Colonic mucosa (tissue), 4 donors: ENCODE measurements at regions not wholly inside any gene's neighbourhood (a gene's known extent, or its start where the extent isn't known, plus 50 kb on each side); places are given as distances from the start of the nearest gene placed in this dataset.
"Not testable (repeated sequence)": the region's sequence is repeated elsewhere in the genome, so short reads cannot be mapped to it uniquely, and the experiment has no call there.

Experiments
- DNase-seq: peaks from one replicate; pipeline ENCODE4 v3.0.0-alpha.2; 2020
- H3K27ac ChIP-seq: fragments of 200-600 bp; one replicate; pipeline ENCODE4 v1.8.0; 2021
- H3K27me3 ChIP-seq: fragments of 200-600 bp; one replicate; pipeline ENCODE4 v1.8.0; 2021
- H3K36me3 ChIP-seq: fragments of 200-600 bp; one replicate; pipeline ENCODE4 v1.8.0; 2021
- H3K4me1 ChIP-seq: fragments of 200-600 bp; one replicate; pipeline ENCODE4 v1.8.0; 2021; ENCODE audit warnings: mild to moderate bottlenecking
- H3K4me3 ChIP-seq: fragments of 200-600 bp; one replicate; pipeline ENCODE4 v1.8.0; 2021
- H3K9ac ChIP-seq, 2 donors: one replicate each; pipeline ENCODE4 v1.7.0; 2013; ENCODE audit warnings: control low read depth in 2 of 2, low read depth in 2 of 2, low read length in 2 of 2
- H3K9me3 ChIP-seq: fragments of 200-600 bp; one replicate; pipeline ENCODE4 v1.8.0; 2021
- intact Hi-C: fragments of 100-400 bp; cut with DNase I; formaldehyde crosslinking; loops from one replicate; pipeline ENCODE4 v1.14.1; 2022
- donor health status: healthy.
- donor health status: DM: no; HTN: no; CAD: no.
- donor health status: DM: no; HTN: no; CAD: no.

DNA sequence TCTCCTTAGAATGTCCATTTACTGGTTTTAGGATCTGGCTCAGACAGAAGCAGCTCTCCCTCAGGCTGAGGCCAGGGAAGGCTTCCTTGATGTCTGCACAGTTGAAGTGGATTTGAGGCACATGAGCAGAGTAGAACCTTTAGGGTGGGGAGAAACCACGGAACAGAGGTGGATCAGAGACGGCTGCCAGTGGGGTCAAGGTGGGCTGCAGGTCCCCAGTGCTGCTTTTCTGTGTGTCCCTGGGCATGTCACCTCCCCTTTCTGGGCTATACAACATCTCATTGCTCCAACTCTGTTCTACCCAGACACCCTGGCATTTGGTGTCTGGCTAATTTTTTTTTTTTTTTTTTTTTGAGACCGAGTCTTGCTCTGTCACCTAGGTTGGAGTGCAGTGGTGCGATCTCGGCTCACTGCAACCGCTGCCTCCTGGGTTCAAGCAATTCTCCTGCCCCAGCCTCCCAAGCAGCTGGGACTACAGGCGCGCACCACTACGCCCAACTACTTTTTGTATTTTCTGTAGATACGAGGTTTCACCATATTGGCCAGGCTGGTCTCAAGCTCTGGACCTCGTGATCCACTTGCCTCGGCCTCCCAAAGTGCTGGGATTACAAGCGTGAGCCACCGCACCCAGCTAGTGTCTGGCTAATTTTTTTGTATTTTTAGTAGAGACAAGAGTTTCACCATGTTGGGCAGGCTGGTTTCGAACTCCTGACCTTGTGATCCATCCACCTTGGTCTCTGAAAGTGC, 73.3 kb upstream of the THOC3 start:
- H3K27me3 ChIP-seq, DNase-seq, H3K4me3 ChIP-seq, intact Hi-C loops, H3K4me1 ChIP-seq, H3K36me3 ChIP-seq, H3K9ac ChIP-seq, H3K9me3 ChIP-seq, H3K27ac ChIP-seq: not testable (repeated sequence)

DNA sequence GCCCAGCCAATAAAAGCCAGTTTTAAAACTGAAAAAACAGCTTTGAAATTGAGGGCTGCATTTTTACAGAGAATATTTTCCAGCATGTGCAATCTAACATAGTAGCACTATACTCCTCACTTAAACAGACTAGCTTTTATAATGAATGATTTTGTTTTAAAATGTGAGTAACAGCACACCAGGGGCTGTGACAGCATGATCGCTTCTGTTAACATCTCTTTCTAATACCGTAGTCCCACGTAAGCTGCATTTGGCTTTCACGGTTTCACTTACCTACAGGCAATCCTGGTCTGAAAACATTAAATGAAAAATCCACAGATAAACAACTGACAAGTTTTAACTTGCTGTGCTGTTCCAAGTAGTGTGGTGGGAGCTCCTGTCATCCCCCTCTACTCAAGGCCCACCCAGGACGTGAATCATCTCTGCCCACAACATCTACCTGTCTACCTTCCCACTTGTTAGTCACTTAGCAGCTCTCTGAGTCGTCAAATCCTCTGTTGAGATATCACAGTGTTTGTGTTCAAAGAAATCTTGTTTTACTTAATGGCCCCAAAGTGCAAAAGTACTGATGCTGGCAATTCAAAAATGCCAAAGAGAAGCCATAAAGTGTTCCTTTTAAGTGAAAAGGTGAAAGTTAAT, 74.0 kb upstream of the THOC3 start:
- H3K9ac ChIP-seq, H3K36me3 ChIP-seq, intact Hi-C loops, H3K27me3 ChIP-seq, DNase-seq, H3K4me1 ChIP-seq, H3K4me3 ChIP-seq, H3K9me3 ChIP-seq, H3K27ac ChIP-seq: not testable (repeated sequence)

DNA sequence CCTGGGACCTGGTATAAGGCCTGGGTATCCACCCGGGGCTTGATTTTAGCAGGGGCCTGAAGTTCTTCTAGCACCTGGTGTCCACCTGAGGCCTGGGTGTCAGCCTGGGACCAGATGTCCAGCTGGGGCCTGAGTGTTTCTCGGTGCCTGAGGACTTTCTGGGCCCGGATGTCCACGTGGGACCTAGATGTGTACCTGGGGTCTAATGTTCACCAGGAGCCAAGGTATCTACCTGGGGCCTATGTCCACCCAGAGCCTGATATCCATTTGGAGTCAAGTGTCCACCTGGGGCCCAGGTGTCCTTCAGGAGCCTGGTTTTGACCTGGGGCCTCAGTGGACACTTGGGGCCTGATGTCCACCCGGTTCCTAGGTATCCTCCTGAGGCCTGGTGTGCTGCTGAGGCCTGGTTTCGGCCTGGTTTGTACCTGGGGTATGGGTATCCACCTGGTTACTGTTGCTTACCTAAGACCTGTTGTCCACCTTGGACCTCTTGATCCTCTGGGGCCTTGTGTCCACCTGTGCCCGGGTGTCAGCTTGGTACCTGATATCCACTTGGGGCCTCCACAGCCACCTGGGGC, 75.2 kb upstream of the THOC3 start:
- H3K27me3 ChIP-seq, H3K9ac ChIP-seq, H3K36me3 ChIP-seq, intact Hi-C loops, DNase-seq, H3K9me3 ChIP-seq, H3K4me1 ChIP-seq, H3K27ac ChIP-seq, H3K4me3 ChIP-seq: not testable (repeated sequence)

DNA sequence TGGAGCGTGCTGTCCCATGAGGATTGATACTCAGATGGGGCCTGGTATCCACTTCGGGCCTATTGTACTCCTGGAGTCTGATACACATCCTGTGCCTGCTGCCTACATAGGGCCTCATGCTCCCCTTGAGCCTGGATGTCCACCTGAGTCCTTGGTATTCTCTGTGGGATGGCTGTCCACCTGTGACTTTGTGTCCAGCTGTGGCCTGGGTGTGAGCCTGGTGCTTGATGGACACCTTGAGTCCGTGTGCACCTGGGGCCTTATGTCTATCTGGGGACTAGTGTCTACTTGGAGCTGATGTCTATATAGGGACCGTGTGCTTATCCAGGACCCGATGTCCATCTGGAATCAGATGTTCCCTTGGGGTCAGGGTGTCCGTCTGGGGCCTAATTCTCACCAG, 75.9 kb upstream of the THOC3 start:
- H3K9ac ChIP-seq, H3K4me1 ChIP-seq, H3K27me3 ChIP-seq, H3K4me3 ChIP-seq, H3K9me3 ChIP-seq, DNase-seq, H3K27ac ChIP-seq, intact Hi-C loops, H3K36me3 ChIP-seq: not testable (repeated sequence)

GRCh38 chr5:176044431-176044830, 76.3 kb upstream of the THOC3 start:
- H3K36me3 ChIP-seq, H3K4me1 ChIP-seq, H3K27me3 ChIP-seq, H3K9ac ChIP-seq, DNase-seq, H3K4me3 ChIP-seq, H3K9me3 ChIP-seq, H3K27ac ChIP-seq, intact Hi-C loops: not testable (repeated sequence)

DNA sequence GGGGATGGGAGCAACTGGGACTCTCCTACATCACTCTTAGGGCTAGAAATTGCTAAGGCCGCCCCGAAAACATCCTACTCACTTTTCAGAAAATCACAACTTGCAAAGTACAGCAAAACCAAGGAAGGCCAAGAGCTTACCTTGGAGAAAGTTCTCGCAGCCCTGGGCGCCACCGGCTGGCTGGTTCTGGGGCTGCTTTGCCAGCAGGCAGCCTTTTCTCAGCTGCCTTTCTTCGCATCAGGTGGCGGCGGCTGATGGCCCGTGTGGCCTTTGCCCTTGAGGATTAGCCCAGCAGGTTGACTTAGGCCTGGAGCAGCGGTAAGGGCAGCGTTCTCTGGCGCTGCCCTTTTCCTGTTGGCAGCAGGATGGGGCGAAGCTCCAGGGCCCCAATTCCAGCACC, 77.3 kb upstream of the THOC3 start:
- H3K4me1 ChIP-seq, H3K9me3 ChIP-seq, H3K27me3 ChIP-seq, H3K27ac ChIP-seq, H3K36me3 ChIP-seq, H3K9ac ChIP-seq, DNase-seq, H3K4me3 ChIP-seq, intact Hi-C loops: not testable (repeated sequence)

GRCh38 chr5:176048671-176049070, 80.6 kb upstream of the THOC3 start:
- not testable (repeated sequence) for H3K9me3 ChIP-seq, DNase-seq, H3K9ac ChIP-seq

GRCh38 chr5:176060472-176061268, 92.6 kb upstream of the THOC3 start:
- H3K4me3 ChIP-seq, H3K27ac ChIP-seq, H3K4me1 ChIP-seq, H3K9me3 ChIP-seq, intact Hi-C loops, H3K36me3 ChIP-seq, H3K27me3 ChIP-seq, H3K9ac ChIP-seq, DNase-seq: not testable (repeated sequence)

More at GRCh38 chr5:176048671-176049070, 80.6 kb upstream of the THOC3 start:
- H3K36me3 ChIP-seq, H3K4me1 ChIP-seq, H3K27ac ChIP-seq, H3K4me3 ChIP-seq, intact Hi-C loops, H3K27me3 ChIP-seq: not testable (repeated sequence)

DNA sequence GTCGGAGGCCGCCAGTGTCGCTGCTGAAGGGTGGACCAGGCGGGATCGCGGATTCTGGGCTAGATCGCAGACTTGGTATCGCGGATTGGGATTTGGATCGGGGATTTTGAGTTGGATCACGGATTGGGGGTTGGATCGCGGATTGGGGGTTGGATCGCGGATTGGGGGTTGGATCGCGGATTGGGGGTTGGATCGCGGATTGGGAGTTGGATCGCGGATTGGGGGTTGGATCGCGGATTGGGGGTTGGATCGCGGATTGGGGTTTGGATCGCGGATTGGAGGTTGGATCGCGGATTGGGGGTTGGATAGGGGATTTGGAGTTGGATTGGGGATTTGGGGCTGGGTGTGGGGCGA, 93.1 kb upstream of the THOC3 start:
- DNase-seq, H3K9me3 ChIP-seq, H3K27me3 ChIP-seq, H3K36me3 ChIP-seq, H3K4me1 ChIP-seq, intact Hi-C loops, H3K27ac ChIP-seq, H3K4me3 ChIP-seq, H3K9ac ChIP-seq: not testable (repeated sequence)

GRCh38 chr5:176061660-176062059, 93.5 kb upstream of the THOC3 start:
- H3K4me3 ChIP-seq, H3K36me3 ChIP-seq, H3K27ac ChIP-seq, H3K9ac ChIP-seq, H3K9me3 ChIP-seq, H3K27me3 ChIP-seq, DNase-seq, H3K4me1 ChIP-seq, intact Hi-C loops: not testable (repeated sequence)

GRCh38 chr5:176066262-176066945, 98.3 kb upstream of the THOC3 start:
- H3K9me3 ChIP-seq, H3K4me3 ChIP-seq, H3K27me3 ChIP-seq, H3K36me3 ChIP-seq, H3K9ac ChIP-seq, intact Hi-C loops, DNase-seq, H3K4me1 ChIP-seq, H3K27ac ChIP-seq: not testable (repeated sequence)

DNA sequence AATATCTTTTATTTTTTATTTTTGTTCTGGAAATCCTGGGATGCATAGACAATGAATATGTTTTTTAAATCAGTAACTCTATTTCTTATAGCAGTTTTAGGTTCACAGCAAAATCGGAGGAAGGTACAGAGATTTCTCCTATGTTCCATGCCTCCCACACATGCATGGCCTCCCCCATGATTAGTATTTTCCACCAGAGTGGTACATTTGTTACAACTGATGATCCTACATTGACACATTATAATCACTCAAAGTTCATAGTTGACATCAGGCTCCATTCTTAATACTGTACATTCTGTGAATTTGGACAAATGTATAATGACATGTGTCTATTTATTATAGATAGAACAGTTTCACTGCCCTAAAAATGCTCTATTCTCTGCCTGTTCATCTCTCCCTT, 99.0 kb upstream of the THOC3 start:
- DNase-seq, H3K36me3 ChIP-seq, H3K4me3 ChIP-seq, H3K4me1 ChIP-seq, H3K27me3 ChIP-seq, H3K9me3 ChIP-seq, H3K27ac ChIP-seq, intact Hi-C loops, H3K9ac ChIP-seq: not testable (repeated sequence)

GRCh38 chr5:176067948-176068347, 99.8 kb upstream of the THOC3 start:
- H3K9ac ChIP-seq, H3K36me3 ChIP-seq, H3K9me3 ChIP-seq, H3K4me3 ChIP-seq, H3K4me1 ChIP-seq, H3K27me3 ChIP-seq, intact Hi-C loops, H3K27ac ChIP-seq, DNase-seq: not testable (repeated sequence)
